ENCODE measurements at regions not wholly inside any gene's neighbourhood (a gene's known extent, or its start where the extent isn't known, plus 50 kb on each side); places are given as distances from the start of the nearest gene placed in this dataset.

DNA sequence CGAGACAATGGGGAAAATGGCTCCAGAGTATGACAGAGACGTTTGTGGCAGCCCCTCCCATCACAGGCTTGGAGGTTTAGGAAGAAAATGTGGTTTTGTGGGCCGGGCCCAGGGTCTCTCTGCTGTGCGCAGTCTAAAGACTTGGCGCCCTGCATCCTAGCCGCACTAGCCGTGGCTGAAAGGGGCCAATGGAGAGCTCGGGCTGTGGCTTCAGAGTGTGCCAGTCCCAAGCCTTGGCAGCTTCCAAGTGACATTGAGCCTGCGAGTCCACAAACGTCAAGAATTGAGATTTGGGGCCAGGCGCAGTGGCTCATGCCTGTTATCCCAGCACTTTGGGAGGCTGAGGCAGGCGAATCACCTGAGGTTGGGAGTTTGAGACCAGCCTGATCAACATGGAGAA lies 513.1 kb downstream of the PCDH17 start:
- no peak overlapping the region for H3K27ac ChIP-seq
- H3K4me3 ChIP-seq: no peak overlapping the region

DNA sequence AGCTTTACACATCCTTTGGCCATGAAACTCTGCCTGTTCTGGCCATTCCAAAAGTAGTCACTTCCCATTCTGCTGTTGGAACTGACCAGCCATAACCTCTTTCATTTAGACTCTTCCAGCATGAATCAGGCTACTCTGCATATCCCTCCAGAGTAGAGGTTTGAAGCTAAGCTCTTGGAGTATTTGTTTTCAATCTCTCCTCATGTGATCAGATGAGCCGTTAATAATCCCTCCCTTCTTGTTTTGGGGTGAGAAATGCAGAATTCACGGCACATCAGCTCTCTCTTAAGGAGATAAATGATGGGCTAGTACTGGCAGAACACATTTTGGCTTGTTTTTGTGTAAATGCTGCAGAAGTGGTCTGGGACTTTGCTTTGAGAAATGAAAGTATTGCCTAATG lies 519.9 kb downstream of the PCDH17 start:
- no peak overlapping the region for H3K27ac ChIP-seq
- no peak overlapping the region for H3K4me3 ChIP-seq

GRCh38 chr13:58160980-58161379 lies 529.4 kb downstream of the PCDH17 start:
- H3K27ac ChIP-seq: no peak overlapping the region

DNA sequence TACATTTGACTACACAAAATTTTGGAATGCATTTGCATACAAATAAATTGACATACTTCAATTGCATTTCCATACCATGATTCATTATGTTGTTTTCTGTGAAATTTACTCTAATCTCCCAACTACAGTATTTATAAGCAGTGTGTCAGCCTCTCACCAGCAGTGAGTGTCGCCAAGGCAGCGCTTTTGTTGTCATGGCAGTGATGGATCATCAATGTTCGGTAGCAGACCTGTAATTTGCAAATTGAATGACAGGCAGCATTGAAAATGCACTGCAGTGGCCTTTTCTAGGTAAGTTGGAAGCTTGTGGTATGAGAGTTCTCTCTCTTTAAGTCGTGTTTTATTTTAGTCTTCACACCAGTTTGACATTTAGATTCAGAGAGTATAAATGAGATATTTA lies 534.1 kb downstream of the PCDH17 start:
- no peak overlapping the region for H3K4me3 ChIP-seq
- no peak overlapping the region for H3K27ac ChIP-seq

More at GRCh38 chr13:58160980-58161379, 529.4 kb downstream of the PCDH17 start:
- H3K4me3 ChIP-seq: no peak overlapping the region

DNA sequence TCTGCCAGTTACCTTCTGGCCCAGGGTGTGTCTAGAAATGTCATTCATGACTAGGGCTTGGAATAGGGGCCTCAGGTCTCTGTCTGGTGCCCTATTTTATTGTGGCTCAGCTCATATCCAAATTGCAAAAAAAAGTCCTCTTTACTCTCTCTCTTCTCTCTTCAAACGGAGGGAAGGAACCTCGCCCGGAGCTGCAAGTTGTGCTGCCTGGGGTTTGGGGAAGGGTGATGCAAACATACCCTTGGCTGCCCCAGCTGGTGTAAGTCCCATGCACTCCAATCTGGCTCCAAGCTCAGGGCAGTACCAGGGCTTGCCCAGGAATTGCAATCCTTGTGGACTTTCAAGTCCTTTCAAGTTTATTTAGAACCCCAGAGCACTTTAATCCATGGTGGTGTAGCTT lies 549.6 kb downstream of the PCDH17 start:
- Histone ChIP-seq H3K4me3 (no peak overlapping the region), H3K27ac (no peak overlapping the region)

DNA sequence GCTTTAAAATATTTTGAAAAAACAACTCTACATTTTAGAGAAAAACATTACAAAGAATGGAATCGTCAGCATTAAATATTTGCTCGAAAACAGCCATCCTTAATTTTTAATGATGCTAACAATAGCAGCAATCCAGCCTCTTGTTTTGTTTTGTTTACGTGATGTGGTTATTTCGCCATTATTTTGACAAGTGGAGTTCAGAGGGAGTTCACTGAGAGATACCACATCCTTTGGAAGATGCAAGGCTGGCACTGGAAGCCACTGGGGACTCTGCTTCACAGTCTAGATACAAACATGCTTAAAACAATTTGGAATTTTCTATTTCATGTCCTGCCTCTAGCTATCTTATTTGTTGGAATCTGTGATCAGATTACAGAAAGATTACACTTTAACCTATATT lies 556.3 kb downstream of the PCDH17 start:
- Histone ChIP-seq H3K4me3 (no peak overlapping the region), H3K27ac (no peak overlapping the region)

DNA sequence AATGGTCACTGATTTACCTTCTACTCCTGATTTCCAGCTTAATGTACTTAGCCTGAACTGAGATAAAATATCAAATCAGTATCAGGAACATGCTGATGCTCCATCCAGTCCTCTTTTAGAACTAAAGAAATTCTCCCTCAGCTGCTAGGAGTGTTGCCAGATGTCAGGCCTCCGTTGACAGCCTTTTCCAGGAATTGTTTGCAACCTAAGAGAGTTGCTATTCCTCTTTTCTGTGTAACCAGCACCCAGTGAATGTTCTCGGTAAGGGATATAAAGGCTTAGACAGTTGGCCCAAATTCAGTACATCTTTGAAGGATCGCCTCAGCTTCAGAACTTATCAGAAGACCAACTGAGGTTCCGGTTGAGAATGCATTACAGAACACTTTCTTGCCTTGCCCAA lies 559.0 kb downstream of the PCDH17 start:
- Histone ChIP-seq H3K4me3 (no peak overlapping the region), H3K27ac (no peak overlapping the region)

- Histone ChIP-seq H3K27ac (no peak overlapping the region), H3K4me3 (no peak overlapping the region)
These were observed 560.2 kb downstream of the PCDH17 start for GRCh38 chr13:58191754-58192153.

- Histone ChIP-seq H3K4me3 (no peak overlapping the region), H3K27ac (no peak overlapping the region)
These were observed 570.6 kb downstream of the PCDH17 start for GRCh38 chr13:58202099-58202498.

DNA sequence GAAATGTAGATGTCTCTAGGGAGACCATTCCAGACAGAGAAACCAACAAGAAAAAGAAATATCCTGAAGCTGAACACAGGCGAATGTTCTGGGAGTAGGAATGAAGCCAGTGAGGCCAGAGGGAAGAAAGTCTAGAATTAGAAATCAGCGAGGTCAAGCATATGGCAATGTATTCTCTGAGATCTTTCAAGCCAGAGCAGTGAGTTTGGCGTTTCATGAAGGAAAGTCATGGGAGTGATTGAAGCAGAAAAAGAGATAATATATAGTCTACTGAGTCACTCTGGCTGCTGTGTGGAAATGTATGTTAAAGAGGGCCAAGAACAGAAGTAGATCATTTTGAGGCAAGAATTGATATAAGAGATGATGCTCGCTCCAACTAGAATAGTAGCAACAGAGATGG lies 576.0 kb downstream of the PCDH17 start:
- Histone ChIP-seq H3K4me3 (no peak overlapping the region), H3K27ac (no peak overlapping the region)

DNA sequence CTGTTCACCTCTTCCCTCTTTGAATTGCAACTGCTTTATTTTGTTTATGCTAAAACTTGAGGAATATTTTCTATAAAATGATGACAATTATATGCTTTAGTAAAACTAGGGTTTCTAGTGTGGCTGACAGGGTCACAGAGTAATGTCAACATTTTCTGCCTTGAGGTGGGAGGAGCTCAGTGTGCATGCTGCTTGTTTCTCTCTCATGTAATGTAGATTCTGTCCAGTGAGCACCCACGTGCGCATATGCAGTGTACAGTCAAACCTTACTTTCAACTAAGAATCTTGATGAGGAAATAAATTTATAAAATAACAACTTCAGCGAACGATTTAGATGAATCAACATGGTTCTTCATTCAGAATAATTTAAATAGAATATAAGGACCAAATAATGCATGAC lies 603.9 kb downstream of the PCDH17 start:
- Histone ChIP-seq H3K4me3 (no peak overlapping the region), H3K27ac (no peak overlapping the region)

- H3K4me3 ChIP-seq: no peak overlapping the region
These were observed 607.6 kb downstream of the PCDH17 start for GRCh38 chr13:58238972-58239773.

GRCh38 chr13:58239774-58240268 lies 608.3 kb downstream of the PCDH17 start:
- Histone ChIP-seq H3K4me3 (no peak overlapping the region), H3K27ac (no peak overlapping the region)

More at GRCh38 chr13:58238972-58239773, 607.6 kb downstream of the PCDH17 start:
- no peak overlapping the region for H3K27ac ChIP-seq

- Histone ChIP-seq H3K27ac (no peak overlapping the region), H3K4me3 (no peak overlapping the region)
These were observed 615.5 kb downstream of the PCDH17 start for GRCh38 chr13:58247080-58247479.

DNA sequence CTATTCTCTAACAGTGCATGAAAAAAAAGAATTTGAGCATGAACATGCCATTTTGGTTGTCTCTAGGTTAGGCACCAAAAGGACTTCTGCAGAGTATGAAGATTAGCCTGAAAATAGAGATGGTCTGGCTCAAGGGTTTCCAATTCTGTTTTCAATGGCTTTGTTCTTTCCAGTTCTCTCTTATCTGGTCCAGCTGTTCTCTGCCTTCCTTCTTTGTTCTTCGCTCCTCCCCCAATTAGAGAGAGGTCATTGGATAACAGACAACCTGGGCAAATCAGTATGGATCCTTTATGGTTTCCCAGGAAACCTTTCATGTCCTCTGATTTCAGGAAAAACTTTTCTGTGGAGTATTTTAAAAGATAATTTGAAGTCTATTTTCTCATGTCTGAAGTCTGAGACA lies 623.4 kb downstream of the PCDH17 start:
- H3K4me3 ChIP-seq: no peak overlapping the region

GRCh38 chr13:58266271-58266670 lies 634.7 kb downstream of the PCDH17 start:
- Histone ChIP-seq H3K4me3 (no peak overlapping the region), H3K27ac (no peak overlapping the region)

More for the DNA sequence above, 623.4 kb downstream of the PCDH17 start:
- no peak overlapping the region for H3K27ac ChIP-seq

DNA sequence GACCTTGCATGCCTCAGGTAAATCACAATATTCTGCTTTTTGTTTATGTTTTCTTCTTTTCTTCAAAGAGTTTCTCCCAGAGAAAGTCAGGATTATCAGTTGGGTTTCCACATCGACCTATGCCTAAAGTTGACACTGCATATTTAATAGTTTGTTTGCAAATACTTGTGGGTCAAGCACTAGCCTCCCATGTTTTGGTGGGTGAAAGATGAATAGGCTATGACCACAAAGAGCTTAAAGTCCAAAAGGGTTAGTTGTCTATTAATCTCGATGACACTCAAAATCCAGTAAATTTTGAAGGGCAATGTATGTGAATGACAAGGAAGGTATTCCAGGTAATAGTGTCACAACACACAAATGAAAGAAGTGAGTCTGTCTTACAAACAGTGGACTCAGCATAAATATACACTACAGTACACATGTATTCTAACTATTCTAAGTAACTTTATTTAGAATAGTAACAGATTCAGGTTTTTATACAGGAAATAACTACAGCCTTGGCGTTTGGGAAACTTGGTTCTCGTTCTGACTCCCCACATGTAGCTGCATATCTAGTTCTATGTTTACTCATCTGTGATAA lies 667.1 kb downstream of the PCDH17 start:
- H3K27ac ChIP-seq: no peak overlapping the region
- H3K4me3 ChIP-seq: no peak overlapping the region

DNA sequence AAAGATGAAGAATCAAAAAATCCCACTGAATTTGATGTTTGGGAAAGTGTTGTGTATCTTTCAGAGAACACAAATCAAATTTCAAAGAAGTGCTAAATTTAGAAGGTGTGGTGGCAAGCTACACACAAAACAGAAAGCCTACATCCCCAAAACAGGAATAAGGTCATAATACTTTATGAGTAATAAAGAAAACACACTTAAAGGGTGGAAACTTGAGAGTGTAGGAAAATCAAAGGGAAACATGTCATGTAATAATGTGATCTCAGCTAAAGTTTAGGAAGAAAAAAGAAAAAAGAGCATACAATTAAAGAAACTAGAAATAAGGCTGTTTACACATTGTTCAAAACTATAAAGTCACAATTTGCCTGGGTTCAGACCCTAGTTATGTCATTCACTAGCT lies 668.7 kb downstream of the PCDH17 start:
- Histone ChIP-seq H3K27ac (no peak overlapping the region), H3K4me3 (no peak overlapping the region)

GRCh38 chr13:58300974-58301681 lies 669.6 kb downstream of the PCDH17 start:
- H3K27ac ChIP-seq: no peak overlapping the region

DNA sequence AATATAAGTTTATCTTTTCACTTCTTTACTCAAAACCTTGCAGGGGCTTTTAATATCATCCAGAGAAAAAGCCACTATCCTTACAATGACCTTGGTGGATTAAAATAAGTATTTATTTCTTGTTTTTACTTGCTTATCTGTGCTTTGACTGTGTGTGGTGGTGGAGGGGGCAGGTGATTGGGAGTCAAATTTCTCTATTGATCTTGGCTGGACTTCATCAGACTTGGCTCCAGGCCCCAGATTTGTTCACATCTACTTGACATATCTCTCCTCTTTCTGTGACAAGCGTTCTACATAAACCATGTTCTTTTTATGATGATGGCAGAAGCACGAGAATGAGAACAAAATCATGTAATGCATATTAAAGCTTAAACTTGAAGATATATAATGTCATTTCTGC lies 670.8 kb downstream of the PCDH17 start:
- H3K27ac ChIP-seq: no peak overlapping the region
- H3K4me3 ChIP-seq: no peak overlapping the region

More at GRCh38 chr13:58300974-58301681, 669.6 kb downstream of the PCDH17 start:
- H3K4me3 ChIP-seq: no peak overlapping the region

DNA sequence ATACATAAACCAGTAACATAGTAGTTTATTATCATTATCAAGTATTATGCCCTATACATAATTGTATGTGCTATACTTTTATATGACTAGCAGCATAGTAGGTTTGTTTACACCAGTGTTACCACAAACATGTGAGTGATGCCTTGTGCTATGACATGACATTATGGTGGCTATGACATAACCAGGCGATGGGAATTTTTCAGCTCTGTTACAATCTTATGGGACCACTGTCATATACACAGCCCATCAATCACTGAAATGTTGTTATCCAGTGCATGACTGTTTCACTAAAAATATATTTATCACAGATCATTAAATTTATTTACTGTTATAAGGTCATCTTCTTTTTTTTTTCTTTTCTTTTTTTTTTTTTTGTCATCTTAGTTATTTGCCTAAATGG lies 674.5 kb downstream of the PCDH17 start:
- Histone ChIP-seq H3K4me3 (no peak overlapping the region), H3K27ac (no peak overlapping the region)

All from skin epidermis (tissue), 12 donors.